Activated naive CD8-positive, alpha-beta T cell treated with anti-CD3 and anti-CD28 coated beads, Interleukin-2, amount 50 U/mL, for 16 hours (primary cell): ENCODE measurements at regions not wholly inside any gene's neighbourhood (a gene's known extent, or its start where the extent isn't known, plus 50 kb on each side); places are given as distances from the start of the nearest gene placed in this dataset.

ENCODE experiments used
- DNase-seq: peaks from one replicate; pipeline ENCODE4 v3.0.0-alpha.2; 2020; ENCODE audit warnings: low read depth, low spot score

- DNase-seq = no peak
Observed at GRCh38 chr10:128657548-128657947, 531.3 kb upstream of the MKI67 start.

- no peak for DNase-seq
Observed at GRCh38 chr10:128660726-128661125, 534.5 kb upstream of the MKI67 start.

- no peak for DNase-seq
Observed at GRCh38 chr10:128661404-128662197, 535.4 kb upstream of the MKI67 start.

GRCh38 chr10:128662520-128662919 lies 536.3 kb upstream of the MKI67 start:
- DNase-seq = no peak

GRCh38 chr10:128664729-128665128 lies 538.5 kb upstream of the MKI67 start:
- no peak for DNase-seq

GRCh38 chr10:128675405-128675804 lies 549.2 kb upstream of the MKI67 start:
- no peak for DNase-seq

GRCh38 chr10:128680116-128680515 lies 553.9 kb upstream of the MKI67 start:
- DNase-seq = no peak

- no peak for DNase-seq
Observed at GRCh38 chr10:128684215-128684614, 558.0 kb upstream of the MKI67 start.

- DNase-seq = no peak
Observed at GRCh38 chr10:128686630-128687278, 560.5 kb upstream of the MKI67 start.

GRCh38 chr10:128687408-128687807 lies 561.2 kb upstream of the MKI67 start:
- no peak for DNase-seq

- no peak for DNase-seq
Observed at GRCh38 chr10:128687927-128688549, 561.8 kb upstream of the MKI67 start.

- DNase-seq = no peak
Observed at GRCh38 chr10:128689667-128690066, 563.4 kb upstream of the MKI67 start.

- no peak for DNase-seq
Observed at GRCh38 chr10:128693493-128694131, 567.4 kb upstream of the MKI67 start.

- no peak for DNase-seq
Observed at GRCh38 chr10:128694168-128694850, 568.1 kb upstream of the MKI67 start.

- no peak for DNase-seq
Observed at GRCh38 chr10:128694851-128695725, 568.9 kb upstream of the MKI67 start.

- no peak for DNase-seq
Observed at GRCh38 chr10:128695931-128696330, 569.7 kb upstream of the MKI67 start.

- no peak for DNase-seq
Observed at GRCh38 chr10:128697437-128697836, 571.2 kb upstream of the MKI67 start.

- no peak for DNase-seq
Observed at GRCh38 chr10:128701381-128701780, 575.2 kb upstream of the MKI67 start.

GRCh38 chr10:128701837-128702236 lies 575.6 kb upstream of the MKI67 start:
- no peak for DNase-seq

- no peak for DNase-seq
Observed at GRCh38 chr10:128704716-128705115, 578.5 kb upstream of the MKI67 start.

GRCh38 chr10:128708182-128708581 lies 582.0 kb upstream of the MKI67 start:
- DNase-seq = no peak
